GM12878 (cell line): ENCODE measurements at regions not wholly inside any gene's neighbourhood (a gene's known extent, or its start where the extent isn't known, plus 50 kb on each side); places are given as distances from the start of the nearest gene placed in this dataset.

Experiments
- TCF12 ChIP-seq: IDR thresholded peaks from 2 replicates; pipeline ENCODE4 v1.6.1; 2011; ENCODE audit warnings: low read depth, mild to moderate bottlenecking, low read length
- TF ChIP-seq, protein P1 (sequence below): IDR thresholded peaks from 2 replicates; pipeline ENCODE4 v1.6.1; 2011; ENCODE audit warnings: mild to moderate bottlenecking, low read depth, low read length, moderate library complexity; ENCODE audit not compliant: insufficient replicate concordance

DNA sequence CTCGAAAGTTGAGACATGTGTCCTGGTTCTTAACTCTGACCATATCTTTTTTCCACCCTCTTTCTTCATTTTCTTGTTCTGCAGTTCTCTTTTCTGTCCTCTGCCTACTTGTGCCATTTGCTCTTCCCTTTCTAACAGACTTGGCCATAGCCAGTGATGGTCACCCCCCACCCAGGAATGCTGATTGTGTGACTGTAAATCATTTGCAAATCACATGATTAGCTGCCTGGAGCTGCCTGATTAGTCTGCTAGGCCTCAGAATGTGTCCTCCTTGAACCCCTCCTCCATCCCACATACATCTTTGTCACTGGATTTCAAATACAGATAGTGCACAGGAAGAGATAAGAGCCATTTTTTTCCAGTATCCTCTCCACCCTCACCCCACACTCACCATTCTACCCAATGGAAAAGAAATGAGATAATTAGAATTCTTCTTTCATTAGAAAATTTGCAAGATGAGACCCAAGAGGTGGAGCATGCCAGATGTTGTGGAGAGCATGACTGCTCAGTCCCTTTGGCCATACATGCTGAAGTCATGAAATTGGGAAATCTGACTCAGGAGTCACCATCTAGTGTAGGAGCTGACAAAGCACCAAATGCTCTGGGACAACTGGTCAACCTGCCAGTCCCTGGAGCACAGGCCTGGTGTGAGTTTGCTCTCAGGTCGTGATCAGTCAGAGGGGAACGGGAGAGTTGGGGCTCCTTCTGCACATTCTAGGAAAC lies 538.2 kb downstream of the CCDC171 start:
- TF ChIP-seq, protein P1, sequence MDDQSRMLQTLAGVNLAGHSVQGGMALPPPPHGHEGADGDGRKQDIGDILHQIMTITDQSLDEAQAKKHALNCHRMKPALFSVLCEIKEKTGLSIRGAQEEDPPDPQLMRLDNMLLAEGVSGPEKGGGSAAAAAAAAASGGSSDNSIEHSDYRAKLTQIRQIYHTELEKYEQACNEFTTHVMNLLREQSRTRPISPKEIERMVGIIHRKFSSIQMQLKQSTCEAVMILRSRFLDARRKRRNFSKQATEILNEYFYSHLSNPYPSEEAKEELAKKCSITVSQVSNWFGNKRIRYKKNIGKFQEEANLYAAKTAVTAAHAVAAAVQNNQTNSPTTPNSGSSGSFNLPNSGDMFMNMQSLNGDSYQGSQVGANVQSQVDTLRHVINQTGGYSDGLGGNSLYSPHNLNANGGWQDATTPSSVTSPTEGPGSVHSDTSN = no peak
- TF ChIP-seq TCF12 = no peak
